Stimulated activated CD8-positive, alpha-beta memory T cell treated with anti-CD3 and anti-CD28 coated beads, Interleukin-15, amount 100 ng/mL, for 4 hours (primary cell): ENCODE measurements at regions not wholly inside any gene's neighbourhood (a gene's known extent, or its start where the extent isn't known, plus 50 kb on each side); places are given as distances from the start of the nearest gene placed in this dataset.
"Not testable (repeated sequence)": the region's sequence is repeated elsewhere in the genome, so short reads cannot be mapped to it uniquely, and the experiment has no call there.

ENCODE experiments used
- DNase-seq, 2 donors: peaks; one replicate each; pipeline ENCODE4 v3.0.0-alpha.2; 2020; ENCODE audit warnings: low read depth in 2 of 2

- DNase-seq = no peak
Measured at GRCh38 chr17:83159204-83160049, 80.0 kb downstream of the METRNL start.

GRCh38 chr17:83160443-83161297, 81.3 kb downstream of the METRNL start:
- DNase-seq = no peak

DNA sequence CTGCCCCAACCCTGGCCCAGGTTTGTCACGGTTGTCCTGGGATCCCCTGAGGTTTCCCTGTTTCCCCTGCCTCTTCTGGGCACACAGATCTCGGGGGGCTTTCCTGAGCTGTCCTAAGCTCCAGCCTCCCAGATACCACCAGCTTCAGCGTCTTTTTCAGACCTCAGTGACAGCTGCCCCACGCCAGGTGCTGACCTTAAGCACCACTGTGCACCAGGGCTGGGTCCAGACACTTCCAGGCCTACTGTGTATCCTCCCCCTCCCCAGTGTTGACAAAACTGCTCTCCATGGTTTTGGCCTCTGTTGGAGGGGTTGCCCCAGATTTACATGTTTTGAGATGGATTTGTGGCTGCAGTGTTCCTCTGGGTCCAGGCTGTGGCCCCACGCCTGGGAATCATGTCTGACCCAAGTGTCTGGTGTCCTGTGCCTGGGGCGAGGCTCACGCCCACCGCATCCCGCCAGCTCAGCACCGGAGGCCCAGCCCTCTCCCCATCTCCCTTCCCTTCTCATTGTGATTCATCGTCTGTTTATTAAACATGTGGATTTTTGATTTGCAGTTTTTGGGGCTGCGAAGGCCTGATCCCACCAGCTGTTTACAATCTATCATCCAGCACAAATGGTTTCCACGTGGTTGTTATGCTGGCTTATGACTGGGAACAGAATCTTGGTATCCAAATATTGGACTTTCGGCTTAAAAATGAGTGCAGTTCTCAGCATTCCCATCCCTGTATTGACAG, 82.1 kb downstream of the METRNL start:
- DNase-seq = no peak

DNA sequence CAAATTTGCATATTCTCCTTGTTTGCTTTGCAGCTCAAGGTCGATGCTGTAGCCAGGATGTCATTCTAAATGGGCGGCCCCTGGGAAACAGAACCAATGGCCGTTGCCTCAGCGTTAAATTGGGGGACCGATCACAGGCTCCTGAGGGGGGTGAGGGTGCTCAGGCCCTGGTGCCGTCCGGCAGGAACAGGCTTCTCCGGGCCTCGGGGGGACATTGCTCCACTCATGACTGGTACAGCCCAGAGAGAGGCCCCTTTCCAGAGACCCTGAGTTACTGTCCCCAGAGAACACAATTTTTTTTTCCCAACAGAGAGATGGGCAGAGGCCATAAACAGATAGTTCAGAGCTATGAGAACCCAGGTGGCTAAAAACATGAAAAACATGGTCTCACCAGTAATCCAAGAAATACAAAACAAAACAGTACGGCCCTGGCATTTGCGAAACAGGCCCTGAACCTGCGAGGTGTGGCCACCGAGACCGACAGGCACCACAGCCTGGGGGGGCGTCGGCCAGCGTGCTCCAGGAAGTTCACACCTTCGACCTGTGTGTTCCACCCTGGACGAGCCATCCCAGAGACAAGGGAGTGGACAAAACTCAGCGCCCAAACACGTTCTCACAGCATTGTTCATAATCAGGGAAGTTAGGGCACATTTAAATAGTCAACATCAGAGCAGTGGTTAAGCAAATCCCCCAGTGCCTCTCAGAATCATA, 82.8 kb downstream of the METRNL start:
- no peak for DNase-seq

- DNase-seq = no peak
Measured at GRCh38 chr17:83164490-83164889, 85.1 kb downstream of the METRNL start.

- DNase-seq = no peak
Measured at GRCh38 chr17:83170571-83171260, 91.3 kb downstream of the METRNL start.

GRCh38 chr17:83171661-83172060, 92.3 kb downstream of the METRNL start:
- no peak for DNase-seq

DNA sequence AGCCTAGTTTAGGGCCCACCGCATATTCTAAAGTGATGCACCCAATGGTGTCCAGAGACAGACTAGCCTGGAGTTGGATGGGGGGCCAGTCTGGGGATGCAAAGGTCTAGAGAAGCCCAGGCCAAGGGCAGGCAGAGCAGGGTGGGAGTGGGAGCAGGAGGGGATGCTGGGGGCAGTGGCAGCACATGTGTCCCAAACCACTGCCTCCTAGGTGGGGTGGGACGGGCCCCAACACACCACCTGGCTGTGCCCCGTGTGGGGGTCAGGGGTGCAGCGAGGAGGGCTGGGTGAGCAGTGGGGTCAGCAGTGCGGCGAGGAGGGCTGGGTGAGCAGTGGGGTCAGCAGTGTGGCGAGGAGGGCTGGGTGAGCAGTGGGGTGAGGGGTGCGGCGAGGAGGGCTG, 92.7 kb downstream of the METRNL start:
- DNase-seq = not testable (repeated sequence)

GRCh38 chr17:83172646-83173045, 93.2 kb downstream of the METRNL start:
- not testable (repeated sequence) for DNase-seq

- not testable (repeated sequence) for DNase-seq
Measured at GRCh38 chr17:83173180-83173913, 93.9 kb downstream of the METRNL start.

DNA sequence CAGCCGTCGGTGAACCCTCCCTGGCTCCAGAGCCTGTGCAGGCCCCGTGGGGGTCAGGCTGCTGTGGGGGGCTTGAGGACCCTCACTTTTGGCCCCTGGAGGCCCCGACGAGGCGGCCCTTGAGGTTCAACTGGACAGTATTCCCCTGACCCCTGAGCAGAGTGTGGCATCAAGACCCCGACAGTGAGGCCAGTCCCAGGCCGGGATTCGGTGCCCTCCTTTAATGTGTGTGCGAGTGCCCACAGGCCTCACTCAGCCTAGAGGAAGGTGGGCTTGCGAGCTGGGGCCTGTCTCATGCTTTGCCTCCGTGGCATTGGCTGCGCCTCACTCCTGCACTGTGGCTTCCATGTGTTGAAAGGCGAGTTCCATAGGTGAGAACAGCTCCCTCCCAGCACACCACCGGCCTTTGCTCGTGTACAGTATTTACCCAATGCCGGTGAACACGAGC, 94.5 kb downstream of the METRNL start:
- no peak for DNase-seq

GRCh38 chr17:83174362-83175118, 95.1 kb downstream of the METRNL start:
- DNase-seq = no peak

GRCh38 chr17:83175119-83175821, 95.9 kb downstream of the METRNL start:
- DNase-seq = no peak

- no peak for DNase-seq
Measured at GRCh38 chr17:83175822-83176622, 96.6 kb downstream of the METRNL start.

DNA sequence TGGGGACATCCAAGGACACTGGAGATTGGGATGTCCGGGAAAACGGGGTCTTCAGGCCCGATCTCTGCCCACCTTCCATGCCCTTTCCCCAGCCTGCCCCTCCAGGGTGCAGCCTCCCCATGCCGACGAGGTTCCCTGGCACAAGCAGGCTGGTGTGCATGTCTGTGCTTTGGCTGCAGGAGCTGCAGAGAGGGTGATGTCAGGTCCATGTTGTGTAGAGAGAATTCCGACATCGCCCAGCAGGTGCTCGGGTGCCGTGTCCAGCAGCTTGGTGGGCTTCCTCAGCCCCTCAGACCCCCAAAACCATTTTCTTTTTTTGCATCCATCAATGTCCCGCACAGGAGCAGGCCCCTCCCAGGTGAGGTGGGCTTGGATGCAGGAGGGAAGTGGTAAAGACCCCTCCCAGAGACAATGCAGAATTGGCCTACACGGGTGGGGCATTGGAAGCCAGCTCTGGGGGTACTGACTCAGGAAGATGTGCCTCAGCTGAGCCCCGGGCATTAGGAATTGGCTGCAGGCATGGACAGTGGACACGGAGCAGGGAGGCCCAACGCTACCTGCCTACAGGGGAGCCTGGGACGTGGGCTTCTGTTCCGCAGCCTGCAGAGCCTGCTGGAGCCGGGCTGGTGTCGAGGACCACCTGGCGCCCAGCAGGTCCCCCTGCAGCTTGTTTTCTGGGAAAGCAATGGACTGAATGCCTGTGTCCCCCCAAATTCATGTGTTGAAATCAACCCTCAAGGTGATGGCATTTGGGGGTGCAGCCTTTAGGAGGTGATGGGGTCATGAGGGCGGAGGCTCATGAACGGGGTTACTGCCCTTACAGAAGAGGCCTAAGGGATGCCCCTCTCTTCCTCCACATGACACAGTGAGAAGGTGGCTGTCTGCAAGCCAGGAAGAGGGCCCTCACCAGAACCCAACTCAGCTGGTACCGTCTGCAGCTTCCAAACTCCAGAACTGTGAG, 97.5 kb downstream of the METRNL start:
- DNase-seq = no peak
